H1 (cell line): ENCODE measurements at regions not wholly inside any gene's neighbourhood (a gene's known extent, or its start where the extent isn't known, plus 50 kb on each side); places are given as distances from the start of the nearest gene placed in this dataset.

Source experiments
- CTCF ChIA-PET: fragments of 300-600 bp; sonication (Branson Sonifier 250); formaldehyde crosslinking; loops from one replicate; lab custom pipeline; 2021; ENCODE audit not compliant: partially characterized antibody; lab: Charles Lee
- POLR2A ChIA-PET: fragments of 300-600 bp; sonication (Branson Sonifier 250); formaldehyde crosslinking; loops from one replicate; lab custom pipeline; 2021; ENCODE audit warnings: inconsistent platforms; ENCODE audit not compliant: partially characterized antibody; lab: Charles Lee
- DNase-seq, 2 experiments: peaks; one replicate each; pipeline versions ENCODE4 v3.0.0 to v3.0.0-alpha.2; 2010 to 2022; ENCODE audit warnings: low spot score in 2 of 2, low read depth in 1 of 2, mixed read lengths in 1 of 2
- FAIRE-seq: peaks from 2 replicates; lab custom pipeline; 2011; peaks lifted over from hg19 to GRCh38; lab: Jason Lieb, UNC
- H2AFZ ChIP-seq: 2 replicates; pipeline ENCODE4 v1.8.1; 2012; ENCODE audit warnings: low read length, inconsistent platforms
- H2AK5ac ChIP-seq: 2 replicates; pipeline ENCODE4 v1.6.1; 2013; ENCODE audit warnings: low read depth, low read length
- H2BK120ac ChIP-seq: replicated peaks from 2 replicates; pipeline ENCODE3; 2013; ENCODE audit warnings: low read depth, low read length, inconsistent platforms
- H2BK12ac ChIP-seq: 2 replicates; pipeline ENCODE4 v1.6.1; 2013; ENCODE audit warnings: low read depth, low read length
- H2BK15ac ChIP-seq: 2 replicates; pipeline ENCODE4 v1.6.1; 2013; ENCODE audit warnings: low read length
- H2BK20ac ChIP-seq: 2 replicates; pipeline ENCODE4 v1.6.1; 2013; ENCODE audit warnings: low read length
- H2BK5ac ChIP-seq: 2 replicates; pipeline ENCODE4 v1.6.1; 2013; ENCODE audit warnings: low read depth, low read length
- H3K14ac ChIP-seq: 2 replicates; pipeline ENCODE4 v1.6.1; 2013; ENCODE audit warnings: inconsistent platforms; ENCODE audit not compliant: insufficient read length
- H3K18ac ChIP-seq: 2 replicates; pipeline ENCODE4 v1.6.1; 2013; ENCODE audit warnings: low read length; ENCODE audit errors: extremely low read depth
- H3K23ac ChIP-seq: 2 replicates; pipeline ENCODE4 v1.6.1; 2013; ENCODE audit warnings: inconsistent platforms; ENCODE audit not compliant: insufficient read length
- H3K23me2 ChIP-seq: 2 replicates; pipeline ENCODE4 v1.6.1; 2013; ENCODE audit warnings: low read depth, low read length
- H3K27ac ChIP-seq: 2 replicates; pipeline ENCODE4 v1.6.1; 2011; ENCODE audit warnings: low read depth, low read length, inconsistent platforms
- H3K27me3 ChIP-seq, 4 experiments: replicated peaks in 1 of 4; 1 replicate in 1 of 4; 2 replicates in 3 of 4; pipeline versions ENCODE4 v1.6.1 to v1.8.1; 2011 to 2013; ENCODE audit warnings: low read length in 3 of 4, mild to moderate bottlenecking in 3 of 4, inconsistent platforms in 2 of 4, mixed read lengths in 2 of 4, moderate library complexity in 1 of 4; ENCODE audit not compliant: control insufficient read depth in 3 of 4, insufficient read depth in 3 of 4; ENCODE audit errors: extremely low read depth in 1 of 4
- H3K36me3 ChIP-seq, 4 experiments: 2 replicates each; pipeline versions ENCODE4 v1.6.1 to v1.8.1; 2011 to 2013; ENCODE audit warnings: mild to moderate bottlenecking in 4 of 4, low read length in 3 of 4, moderate library complexity in 2 of 4, control low read depth in 1 of 4, inconsistent platforms in 1 of 4; ENCODE audit not compliant: insufficient read depth in 4 of 4, control insufficient read depth in 2 of 4
- H3K4ac ChIP-seq: replicated peaks from 2 replicates; pipeline ENCODE3; 2013; ENCODE audit warnings: low read length, low read depth, mixed read lengths, inconsistent platforms; ENCODE audit not compliant: insufficient read length
- H3K4me1 ChIP-seq, 4 experiments: replicated peaks in 1 of 4; 1 replicate in 1 of 4; 2 replicates in 3 of 4; pipeline versions ENCODE4 v1.6.1 to v1.8.1; 2011 to 2013; ENCODE audit warnings: low read length in 3 of 4, inconsistent platforms in 2 of 4, mixed read lengths in 1 of 4; ENCODE audit not compliant: insufficient read depth in 4 of 4, control insufficient read depth in 3 of 4
- H3K4me2 ChIP-seq, 2 experiments: 2 replicates each; pipeline versions ENCODE4 v1.6.1 to v1.8.1; 2011 to 2013; ENCODE audit warnings: low read depth in 2 of 2, low read length in 2 of 2, control low read depth in 1 of 2, inconsistent platforms in 1 of 2, mild to moderate bottlenecking in 1 of 2; ENCODE audit not compliant: insufficient read depth in 1 of 2
- H3K4me3 ChIP-seq, 4 experiments: fragments of 200-600, 300-600 bp in 1 of 4; sonication (generic), shearing (Covaris generic), sonication (Bioruptor Twin) in 1 of 4; 2 replicates each; pipeline versions ENCODE4 v1.5.1 to v1.8.1; 2011 to 2016; ENCODE audit warnings: low read length in 4 of 4, low read depth in 3 of 4, control low read depth in 2 of 4, inconsistent platforms in 2 of 4, mild to moderate bottlenecking in 2 of 4, mixed read lengths in 1 of 4, moderate library complexity in 1 of 4; ENCODE audit not compliant: insufficient read depth in 2 of 4; ENCODE audit errors: extremely low read depth in 1 of 4
- H3K56ac ChIP-seq: replicated peaks from 2 replicates; pipeline ENCODE3; 2013; ENCODE audit warnings: low read depth, mild to moderate bottlenecking, mixed read lengths, low read length, inconsistent platforms; ENCODE audit not compliant: insufficient read length
- H3K79me1 ChIP-seq: 2 replicates; pipeline ENCODE4 v1.6.1; 2013; ENCODE audit warnings: low read depth, low read length, control low read depth
- H3K79me2 ChIP-seq, 2 experiments: 2 replicates each; pipeline versions ENCODE4 v1.6.1 to v1.8.1; 2012 to 2013; ENCODE audit warnings: low read length in 2 of 2, mild to moderate bottlenecking in 2 of 2, inconsistent platforms in 1 of 2; ENCODE audit not compliant: insufficient read depth in 2 of 2, control insufficient read depth in 1 of 2
- H3K9ac ChIP-seq, 4 experiments: replicated peaks in 1 of 4; 1 replicate in 1 of 4; 2 replicates in 3 of 4; pipeline versions ENCODE4 v1.6.1 to v1.8.1; 2011 to 2013; ENCODE audit warnings: low read depth in 3 of 4, low read length in 3 of 4, control low read depth in 2 of 4, mild to moderate bottlenecking in 2 of 4, moderate library complexity in 2 of 4, inconsistent platforms in 1 of 4; ENCODE audit errors: extremely low read depth in 1 of 4
- H3K9me3 ChIP-seq, 2 experiments: 2 replicates each; pipeline versions ENCODE4 v1.6.1 to v1.8.1; 2012 to 2013; ENCODE audit warnings: mild to moderate bottlenecking in 2 of 2, moderate library complexity in 2 of 2, control low read depth in 1 of 2, inconsistent platforms in 1 of 2, low read depth in 1 of 2, low read length in 1 of 2, mixed read lengths in 1 of 2; ENCODE audit not compliant: insufficient read depth in 2 of 2
- H4K20me1 ChIP-seq, 2 experiments: replicated peaks in 1 of 2; 2 replicates each; pipeline versions ENCODE3 to v1.8.1; 2011 to 2013; ENCODE audit warnings: inconsistent platforms in 2 of 2, low read length in 2 of 2, mild to moderate bottlenecking in 1 of 2; ENCODE audit not compliant: insufficient read depth in 2 of 2, control insufficient read depth in 1 of 2
- H4K5ac ChIP-seq: 2 replicates; pipeline ENCODE4 v1.6.1; 2013; ENCODE audit warnings: low read length, low read depth, mixed read lengths, inconsistent platforms; ENCODE audit not compliant: insufficient read length
- H4K8ac ChIP-seq: 2 replicates; pipeline ENCODE4 v1.8.0; 2013; ENCODE audit warnings: mild to moderate bottlenecking, moderate library complexity, low read length, inconsistent platforms; ENCODE audit not compliant: insufficient read depth; ENCODE audit errors: extremely low read depth
- H4K91ac ChIP-seq: replicated peaks from 2 replicates; pipeline ENCODE3; 2013; ENCODE audit warnings: low read length, mixed read lengths, inconsistent platforms; ENCODE audit not compliant: insufficient read length
- NANOG ChIP-seq: IDR thresholded peaks from 2 replicates; pipeline ENCODE4 v1.6.1; 2011; ENCODE audit warnings: low read length, low read depth, mild to moderate bottlenecking, inconsistent platforms; ENCODE audit not compliant: insufficient read depth, poor library complexity, severe bottlenecking
- WGBS, 2 experiments: shearing (Covaris generic) in 1 of 2; methylation state at CpG; one replicate each; pipeline versions ENCODE4 v1.1.6 to v1.1.7; 2013 to 2015; ENCODE audit warnings: low lambda C conversion rate in 2 of 2, mixed read lengths in 2 of 2, inconsistent platforms in 1 of 2, low coverage in 1 of 2, missing lambda C conversion rate in 1 of 2; ENCODE audit not compliant: insufficient replicate concordance in 2 of 2, insufficient coverage in 1 of 2, insufficient read length in 1 of 2; ENCODE audit errors: extremely low coverage in 1 of 2, missing lambda C conversion rate in 1 of 2; 5-methylcytosine and 5-hydroxymethylcytosine counted together

- no peaks in the 10 kb centered on the region for H3K27me3 ChIP-seq
- no peak overlapping the region for H3K23ac ChIP-seq
- no peaks in the 10 kb centered on the region for H3K23me2 ChIP-seq
- no peak overlapping the region for H2BK120ac ChIP-seq
- no peak overlapping the region for H3K4ac ChIP-seq
- no peak overlapping the region for H3K4me2 ChIP-seq
- H2BK15ac ChIP-seq, result no peak overlapping the region
- peak overlapping the region; percentile 35 for H4K91ac ChIP-seq
- H4K5ac ChIP-seq, result no peak overlapping the region
- DNase-seq (no peak), FAIRE-seq (no peak)
- CTCF ChIA-PET, result no interaction called here
- H4K20me1 ChIP-seq, result no peaks in the 10 kb centered on the region
- H3K27ac ChIP-seq, result no peak overlapping the region
- H3K79me2 ChIP-seq, result no peaks in the 10 kb centered on the region
- no peak overlapping the region for H2AK5ac ChIP-seq
- no peak overlapping the region for H4K8ac ChIP-seq
- no peak overlapping the region for H3K4me3 ChIP-seq
- 70% methylated on average over 1 of the region's 1 CpG; no CpG with 5 or more reads in 1 of the 2 experiments for WGBS, 2 experiments
- H2BK12ac ChIP-seq, result no peak overlapping the region
- no peaks in the 10 kb centered on the region for H3K79me1 ChIP-seq
- H3K56ac ChIP-seq, result no peak overlapping the region
- H3K9ac ChIP-seq, result no peak overlapping the region
- TF ChIP-seq NANOG, result no peak
- POLR2A ChIA-PET, result no interaction called here
- no peak overlapping the region for H3K18ac ChIP-seq
- H2BK5ac ChIP-seq, result no peak overlapping the region
- H2BK20ac ChIP-seq, result no peak overlapping the region
- no peaks in the 10 kb centered on the region for H3K36me3 ChIP-seq
- no peak overlapping the region for H3K14ac ChIP-seq
- no peaks in the 10 kb centered on the region for H3K9me3 ChIP-seq
- H2AFZ ChIP-seq, result no peak overlapping the region
- H3K4me1 ChIP-seq, result peaks cover 0 to 6% (median 5%) of the 10 kb centered on the region in 4 experiments
Measured at GRCh38 chr4:27117453-27117852, 256.8 kb downstream of the STIM2 start.
